T-helper 17 cell (primary cell): ENCODE measurements at regions not wholly inside any gene's neighbourhood (a gene's known extent, or its start where the extent isn't known, plus 50 kb on each side); places are given as distances from the start of the nearest gene placed in this dataset.

Source experiments
- ATAC-seq: fragments of 150-1000 bp; cut with Tn5 transposase; 2 replicates; pipeline ENCODE4 v1.10.0; 2021; ENCODE audit warnings: mild to moderate bottlenecking, moderate library complexity
- DNase-seq, 3 donors: peaks; one replicate each; pipeline versions ENCODE4 v3.0.0 to v3.0.0-alpha.2; 2020 to 2021
- H3K9me3 ChIP-seq: one replicate; pipeline ENCODE4 v1.7.0; 2013; ENCODE audit warnings: low read length, mild to moderate bottlenecking; ENCODE audit not compliant: control insufficient read depth, poor library complexity, severe bottlenecking
- H3K27ac Mint-ChIP-seq: one replicate; pipeline ENCODE4 v1.8.0; 2022; ENCODE audit warnings: mild to moderate bottlenecking, moderate library complexity, mixed read lengths
- H3K27me3 Mint-ChIP-seq: one replicate; pipeline ENCODE4 v1.8.0; 2022; ENCODE audit warnings: mixed read lengths
- H3K36me3 Mint-ChIP-seq: one replicate; pipeline ENCODE4 v1.8.0; 2022; ENCODE audit warnings: low read depth, mixed read lengths
- H3K4me1 Mint-ChIP-seq: one replicate; pipeline ENCODE4 v1.8.0; 2022; ENCODE audit warnings: mild to moderate bottlenecking, mixed read lengths
- H3K4me3 Mint-ChIP-seq: one replicate; pipeline ENCODE4 v1.8.0; 2022; ENCODE audit warnings: mild to moderate bottlenecking, moderate library complexity, mixed read lengths

DNA sequence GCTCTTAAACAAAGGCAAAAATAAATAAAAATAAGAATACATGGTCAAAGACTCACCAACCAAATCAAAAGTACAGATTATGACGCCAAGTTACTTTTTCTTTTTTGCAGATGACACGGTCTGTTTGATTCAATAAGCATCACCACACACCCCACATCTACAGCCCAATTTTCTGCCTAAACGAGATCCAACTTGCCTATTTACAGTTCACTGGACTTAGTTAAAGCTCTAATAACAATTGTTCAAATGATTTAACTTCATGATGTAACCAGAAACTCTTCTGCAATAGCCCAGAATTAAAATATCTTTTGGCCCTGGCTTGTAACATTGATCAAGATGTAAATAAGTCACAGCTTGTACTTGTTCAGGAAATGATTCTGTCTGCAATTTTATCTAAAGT lies 590.3 kb upstream of the C9orf72 start:
- Mint-ChIP-seq H3K4me1 (no peaks in the 10 kb centered on the region), H3K36me3 (no peaks in the 10 kb centered on the region), H3K4me3 (no peak overlapping the region), H3K27me3 (no peaks in the 10 kb centered on the region), H3K27ac (no peak overlapping the region)
- DNase-seq (no peak), ATAC-seq (no peak)
- H3K9me3 ChIP-seq: no peaks in the 10 kb centered on the region

DNA sequence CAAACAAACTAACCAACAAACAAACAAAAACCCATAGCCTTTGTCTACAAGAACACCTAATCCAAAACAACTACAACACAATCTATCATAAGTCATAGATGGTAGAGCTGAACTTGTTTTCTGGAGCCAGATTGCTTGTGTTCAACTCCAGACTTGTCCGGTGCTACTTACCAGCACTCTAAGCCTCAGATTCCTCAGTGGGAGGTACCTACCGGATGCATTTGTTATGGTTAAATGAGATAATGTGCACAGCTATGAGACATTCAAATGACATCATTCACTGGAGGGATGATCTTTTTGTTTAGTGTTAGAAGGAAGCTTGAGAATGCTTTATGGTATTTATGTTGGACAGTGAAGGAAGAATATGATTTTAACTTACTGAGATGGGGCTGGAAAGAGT lies 592.9 kb upstream of the C9orf72 start:
- no peaks in the 10 kb centered on the region for H3K36me3 Mint-ChIP-seq
- H3K4me1 Mint-ChIP-seq: no peaks in the 10 kb centered on the region
- ATAC-seq (no peak), DNase-seq (no peak)
- H3K27ac Mint-ChIP-seq: no peak overlapping the region
- no peak overlapping the region for H3K4me3 Mint-ChIP-seq
- H3K27me3 Mint-ChIP-seq: no peaks in the 10 kb centered on the region
- no peaks in the 10 kb centered on the region for H3K9me3 ChIP-seq

DNA sequence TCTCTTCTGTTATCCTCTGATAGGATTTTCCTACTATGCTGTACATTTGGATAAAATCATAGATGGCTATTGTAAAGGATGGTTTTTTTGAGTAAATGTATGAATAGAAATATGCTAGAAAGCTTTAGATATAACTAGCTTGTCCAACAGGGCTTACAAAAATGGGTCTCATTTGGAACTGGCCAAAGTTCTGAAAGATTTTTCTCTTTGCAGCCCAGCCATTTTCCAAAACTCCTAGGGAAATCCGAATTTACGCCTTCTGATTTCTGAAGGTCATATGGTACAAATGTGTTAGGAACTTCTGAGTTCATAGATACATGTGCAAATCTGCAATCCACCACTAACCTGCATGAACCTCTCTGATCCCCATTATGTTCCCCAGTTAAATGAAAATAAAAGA lies 603.9 kb upstream of the C9orf72 start:
- Mint-ChIP-seq H3K4me3 (no peak overlapping the region), H3K27me3 (no peaks in the 10 kb centered on the region), H3K27ac (no peak overlapping the region), H3K36me3 (no peaks in the 10 kb centered on the region), H3K4me1 (no peaks in the 10 kb centered on the region)
- no peak for ATAC-seq
- H3K9me3 ChIP-seq: no peaks in the 10 kb centered on the region
- DNase-seq: no peak

DNA sequence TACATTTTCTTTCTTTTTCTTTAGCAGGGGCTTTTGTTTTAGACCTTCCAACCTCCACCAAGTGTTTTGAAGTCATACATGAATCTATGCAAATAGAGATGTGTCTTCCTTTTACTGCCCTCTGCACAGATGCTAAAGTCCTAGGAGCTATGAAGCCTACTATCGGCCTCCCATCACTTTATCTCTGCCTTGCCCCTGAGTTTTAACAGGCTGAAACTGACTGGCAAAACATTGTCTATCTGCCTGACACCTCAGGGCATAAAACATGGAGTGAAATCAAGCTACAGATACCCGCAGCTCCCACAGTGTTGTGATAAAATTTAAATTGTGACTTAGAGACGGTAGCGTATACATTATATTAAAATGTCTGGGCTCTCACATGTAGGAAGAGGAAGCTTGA lies 604.6 kb upstream of the C9orf72 start:
- no peaks in the 10 kb centered on the region for H3K4me1 Mint-ChIP-seq
- no peaks in the 10 kb centered on the region for H3K9me3 ChIP-seq
- DNase-seq (no peak), ATAC-seq (no peak)
- H3K4me3 Mint-ChIP-seq: no peak overlapping the region
- no peaks in the 10 kb centered on the region for H3K36me3 Mint-ChIP-seq
- no peak overlapping the region for H3K27ac Mint-ChIP-seq
- no peaks in the 10 kb centered on the region for H3K27me3 Mint-ChIP-seq

DNA sequence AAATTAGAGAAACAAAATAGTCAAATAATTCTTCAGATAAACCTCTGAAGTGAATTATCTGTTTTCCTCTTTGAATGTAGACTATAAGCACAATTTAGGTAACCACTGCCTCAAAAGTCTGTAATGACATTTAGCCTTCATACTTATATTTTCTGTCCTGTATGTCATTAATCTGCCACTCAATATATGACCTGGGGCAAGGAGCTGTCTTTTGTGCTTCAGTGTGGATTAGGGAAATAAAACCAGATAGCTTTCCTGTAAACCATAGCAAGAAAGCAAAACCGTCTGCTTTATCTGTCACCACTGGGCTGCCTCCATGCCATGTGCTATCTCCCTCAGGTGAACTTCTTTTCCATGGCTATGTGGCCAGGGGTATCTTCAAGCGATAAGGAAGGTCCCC lies 606.6 kb upstream of the C9orf72 start:
- ATAC-seq (no peak), DNase-seq (no peak)
- H3K9me3 ChIP-seq: no peaks in the 10 kb centered on the region
- Mint-ChIP-seq H3K27ac (no peak overlapping the region), H3K4me3 (no peak overlapping the region), H3K36me3 (no peaks in the 10 kb centered on the region), H3K27me3 (no peaks in the 10 kb centered on the region), H3K4me1 (no peaks in the 10 kb centered on the region)

DNA sequence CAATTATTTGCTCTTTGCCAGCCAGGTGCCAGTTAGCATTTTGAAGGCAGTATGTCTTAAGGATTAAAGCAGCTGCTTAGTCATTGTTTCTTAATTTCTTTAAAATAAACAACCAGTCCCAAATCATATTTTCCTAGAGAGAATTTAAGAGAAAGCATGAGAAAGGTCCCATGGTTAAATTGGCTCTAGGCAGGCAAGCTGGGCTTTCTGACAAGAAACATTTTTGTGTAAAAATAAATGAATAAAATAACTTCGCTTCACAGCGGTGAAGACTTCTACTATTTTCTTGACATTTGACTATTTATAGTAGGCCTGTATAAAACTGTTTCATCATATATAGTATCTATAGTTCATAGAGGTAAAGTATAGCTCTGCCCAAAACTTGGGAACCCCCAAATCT lies 617.7 kb upstream of the C9orf72 start:
- H3K27ac Mint-ChIP-seq: no peak overlapping the region

DNA sequence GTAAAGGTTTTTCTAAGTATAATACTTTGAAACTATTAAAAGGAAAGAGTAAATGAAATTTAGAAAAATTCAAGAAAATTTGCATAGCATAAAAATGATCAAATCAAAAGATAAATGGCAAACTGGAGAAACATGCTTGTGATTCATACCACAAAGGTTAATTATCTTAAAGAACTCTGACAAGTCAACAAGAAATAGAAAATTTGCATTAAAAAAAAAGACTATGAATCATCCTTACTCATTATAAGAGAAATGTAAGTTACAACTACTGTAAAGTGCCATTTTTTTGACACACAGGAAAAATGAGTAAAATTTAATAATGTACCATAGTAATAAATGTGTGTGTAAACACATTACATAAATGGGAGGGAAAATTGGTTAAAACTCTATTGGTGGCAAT lies 624.4 kb upstream of the C9orf72 start:
- H3K4me3 Mint-ChIP-seq: no peak overlapping the region
- DNase-seq (no peak), ATAC-seq (no peak)
- H3K9me3 ChIP-seq: no peaks in the 10 kb centered on the region
- no peaks in the 10 kb centered on the region for H3K27me3 Mint-ChIP-seq
- no peaks in the 10 kb centered on the region for H3K4me1 Mint-ChIP-seq
- no peaks in the 10 kb centered on the region for H3K36me3 Mint-ChIP-seq
- no peak overlapping the region for H3K27ac Mint-ChIP-seq

More for the DNA sequence above, 617.7 kb upstream of the C9orf72 start:
- no peaks in the 10 kb centered on the region for H3K27me3 Mint-ChIP-seq
- H3K9me3 ChIP-seq: peaks cover 7% of the 10 kb centered on the region
- H3K36me3 Mint-ChIP-seq: no peaks in the 10 kb centered on the region
- no peaks in the 10 kb centered on the region for H3K4me1 Mint-ChIP-seq
- H3K4me3 Mint-ChIP-seq: no peak overlapping the region
- no peak for ATAC-seq
- DNase-seq: no peak

DNA sequence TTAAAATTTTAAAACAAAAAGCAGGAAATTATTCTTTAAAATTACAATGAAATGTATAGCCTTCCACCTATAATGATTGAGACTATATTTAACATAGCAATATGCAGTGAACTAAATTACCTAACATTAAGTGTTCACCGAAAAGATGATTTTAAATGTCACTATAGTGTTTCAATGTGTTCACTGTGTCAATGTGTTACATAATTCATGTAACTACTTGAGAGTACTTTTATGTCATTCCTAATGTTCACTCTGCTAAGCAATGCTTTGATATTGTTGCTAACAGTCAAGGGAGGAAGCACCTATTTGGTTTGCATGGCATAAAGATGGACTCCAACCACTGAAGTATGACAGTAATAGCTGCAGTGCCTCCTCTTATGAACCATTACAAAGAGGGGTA lies 629.8 kb upstream of the C9orf72 start:
- DNase-seq: no peak
- Mint-ChIP-seq H3K4me3 (no peak overlapping the region), H3K4me1 (no peaks in the 10 kb centered on the region), H3K36me3 (no peaks in the 10 kb centered on the region), H3K27ac (no peak overlapping the region), H3K27me3 (no peaks in the 10 kb centered on the region)
- no peak for ATAC-seq
- H3K9me3 ChIP-seq: no peaks in the 10 kb centered on the region

DNA sequence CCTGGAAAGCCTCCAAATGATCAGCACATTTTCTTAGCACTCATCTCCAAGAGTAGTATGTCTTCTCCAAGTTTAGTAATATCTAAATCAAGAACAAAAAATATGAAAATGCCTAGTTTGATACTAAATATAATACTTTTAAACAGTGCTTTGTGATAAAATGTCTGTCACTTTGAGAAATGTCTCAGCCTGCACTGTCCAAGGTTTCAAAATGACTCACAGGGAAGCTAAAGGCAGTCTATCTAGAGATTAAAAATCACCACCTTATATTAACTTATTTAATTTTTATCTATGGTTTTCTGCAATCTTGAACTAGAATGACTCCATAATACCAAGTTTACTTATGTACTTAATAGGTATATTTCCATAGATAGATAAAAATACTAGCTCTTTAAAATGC lies 633.0 kb upstream of the C9orf72 start:
- Mint-ChIP-seq H3K27ac (no peak overlapping the region), H3K36me3 (no peaks in the 10 kb centered on the region), H3K4me3 (no peak overlapping the region), H3K4me1 (no peaks in the 10 kb centered on the region), H3K27me3 (no peaks in the 10 kb centered on the region)
- no peak for ATAC-seq
- DNase-seq: no peak
- no peaks in the 10 kb centered on the region for H3K9me3 ChIP-seq

DNA sequence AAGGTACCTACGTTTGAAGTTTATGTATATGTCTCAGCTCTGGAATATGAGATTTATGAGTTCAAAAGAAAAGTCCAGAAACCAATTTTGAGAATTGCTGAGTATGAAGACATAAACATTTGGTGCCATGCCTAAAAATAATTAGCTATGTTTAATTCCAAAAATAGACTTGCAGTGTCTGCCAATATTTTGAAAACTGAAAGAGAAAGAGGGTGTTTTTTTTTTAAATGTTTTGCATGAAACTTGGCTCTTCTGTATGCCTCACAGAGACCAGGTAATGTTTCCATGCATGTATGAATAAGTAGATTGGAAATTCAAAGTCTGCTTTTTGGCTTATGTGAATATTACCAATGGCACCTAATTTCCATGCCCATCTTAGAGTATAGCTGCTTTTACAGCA lies 634.4 kb upstream of the C9orf72 start:
- no peak overlapping the region for H3K4me3 Mint-ChIP-seq
- H3K4me1 Mint-ChIP-seq: no peaks in the 10 kb centered on the region
- no peak overlapping the region for H3K27ac Mint-ChIP-seq
- no peaks in the 10 kb centered on the region for H3K36me3 Mint-ChIP-seq
- H3K9me3 ChIP-seq: no peaks in the 10 kb centered on the region
- no peak for DNase-seq
- no peaks in the 10 kb centered on the region for H3K27me3 Mint-ChIP-seq
- ATAC-seq: no peak

DNA sequence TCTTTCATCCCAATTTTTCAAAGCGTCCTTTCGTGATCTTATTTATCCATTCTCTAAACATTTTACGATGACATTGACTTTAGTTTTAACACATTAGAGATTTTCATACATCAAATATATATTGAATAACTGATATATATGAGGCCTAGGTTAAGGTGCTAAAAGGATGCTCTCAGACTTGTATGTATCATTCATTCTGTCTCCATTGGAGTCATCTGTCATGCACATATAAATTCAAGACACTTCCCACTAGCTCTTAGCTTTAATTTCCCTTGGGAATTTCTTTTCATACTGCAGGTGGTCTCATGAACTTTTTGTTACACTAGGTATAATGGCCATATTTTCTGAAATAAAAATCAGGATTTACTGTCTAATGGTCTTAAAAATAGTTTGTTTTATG lies 635.8 kb upstream of the C9orf72 start:
- no peaks in the 10 kb centered on the region for H3K36me3 Mint-ChIP-seq

DNA sequence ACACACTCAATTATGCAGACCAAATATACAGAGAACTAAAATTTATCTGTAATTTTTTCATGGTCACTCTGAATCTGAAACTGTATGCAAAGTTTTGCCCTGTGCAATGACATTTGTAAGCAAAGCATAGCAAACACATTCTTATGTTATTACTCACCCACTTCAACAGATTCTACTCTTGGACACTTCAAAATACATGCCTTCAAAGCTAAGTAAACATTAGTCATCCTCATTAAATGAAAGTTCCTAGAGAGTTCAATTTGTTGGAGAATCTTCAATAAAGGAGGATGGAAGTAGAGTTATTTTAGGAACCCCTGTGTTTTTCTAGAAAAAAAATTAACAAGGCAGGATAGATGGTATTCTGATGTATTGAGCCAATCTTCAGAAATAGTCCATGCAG lies 639.7 kb upstream of the C9orf72 start:
- no peaks in the 10 kb centered on the region for H3K27me3 Mint-ChIP-seq
- no peaks in the 10 kb centered on the region for H3K9me3 ChIP-seq
- H3K4me1 Mint-ChIP-seq: no peaks in the 10 kb centered on the region
- H3K36me3 Mint-ChIP-seq: no peaks in the 10 kb centered on the region
- no peak overlapping the region for H3K4me3 Mint-ChIP-seq
- ATAC-seq (no peak), DNase-seq (no peak)
- H3K27ac Mint-ChIP-seq: no peak overlapping the region

More for the DNA sequence above, 635.8 kb upstream of the C9orf72 start:
- no peak overlapping the region for H3K4me3 Mint-ChIP-seq
- ATAC-seq (no peak), DNase-seq (no peak)
- H3K27ac Mint-ChIP-seq: no peak overlapping the region
- no peaks in the 10 kb centered on the region for H3K4me1 Mint-ChIP-seq
- H3K9me3 ChIP-seq: no peaks in the 10 kb centered on the region
- no peaks in the 10 kb centered on the region for H3K27me3 Mint-ChIP-seq

DNA sequence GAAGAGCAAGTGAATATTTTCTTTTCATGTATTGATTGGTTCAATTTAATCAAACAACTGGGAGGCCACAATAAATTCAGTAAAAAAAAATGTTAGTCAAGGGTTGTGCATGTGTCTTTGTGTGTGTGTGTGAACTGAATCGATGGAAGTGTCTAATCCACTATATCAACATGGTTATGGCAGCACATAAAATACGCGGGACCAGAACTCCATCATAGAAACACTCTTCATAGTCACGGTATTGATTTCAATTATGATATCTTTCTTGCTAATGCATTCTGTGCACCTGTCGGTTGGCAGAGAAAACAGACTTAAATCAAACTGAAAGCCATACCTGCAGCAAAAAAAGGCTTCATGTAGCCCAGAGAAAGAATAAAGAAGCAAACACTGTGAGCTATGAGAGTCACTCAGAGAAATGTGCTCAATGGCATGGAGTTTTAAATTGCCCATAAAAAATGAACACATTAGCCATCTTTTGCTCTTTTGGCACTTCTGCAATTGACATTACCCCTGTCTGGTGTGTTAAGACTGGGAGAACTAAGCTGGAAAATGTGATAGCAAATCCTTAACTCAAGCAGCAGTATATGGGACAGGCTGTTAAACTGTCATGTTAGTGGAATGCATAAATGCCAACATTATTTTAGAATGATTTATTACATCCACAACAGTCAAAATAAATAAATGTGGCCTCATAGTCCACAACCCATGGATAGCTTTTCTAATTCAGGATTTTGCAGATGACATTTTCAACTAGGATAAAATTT lies 642.4 kb upstream of the C9orf72 start:
- ATAC-seq: no peak
- Mint-ChIP-seq H3K4me1 (no peaks in the 10 kb centered on the region), H3K27me3 (no peaks in the 10 kb centered on the region), H3K36me3 (no peaks in the 10 kb centered on the region), H3K4me3 (no peak overlapping the region), H3K27ac (no peak overlapping the region)
- H3K9me3 ChIP-seq: no peaks in the 10 kb centered on the region
- no peak for DNase-seq

DNA sequence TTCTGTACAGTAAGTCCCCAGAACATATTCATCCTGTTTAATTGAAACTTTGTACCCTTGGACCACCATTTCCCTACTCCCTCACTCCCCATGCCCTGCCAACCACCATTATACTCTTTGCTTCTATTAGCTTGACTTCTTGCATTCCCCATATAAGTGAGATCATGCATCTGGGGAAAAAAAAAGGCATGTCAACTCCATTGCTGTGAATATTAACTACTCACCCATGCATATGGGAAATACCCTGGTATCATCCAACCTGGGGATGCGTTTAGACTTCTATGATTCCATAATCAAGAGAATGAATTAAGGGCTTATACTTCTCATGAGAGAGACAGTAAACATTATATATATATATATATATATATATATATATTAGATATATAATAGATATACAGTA lies 659.4 kb upstream of the C9orf72 start:
- H3K27me3 Mint-ChIP-seq: no peaks in the 10 kb centered on the region
- H3K36me3 Mint-ChIP-seq: no peaks in the 10 kb centered on the region
- no peak for ATAC-seq
- H3K27ac Mint-ChIP-seq: no peak overlapping the region
- H3K9me3 ChIP-seq: no peaks in the 10 kb centered on the region
- no peak overlapping the region for H3K4me3 Mint-ChIP-seq
- no peaks in the 10 kb centered on the region for H3K4me1 Mint-ChIP-seq
- DNase-seq: no peak
